Upper lobe of left lung (tissue), 4 donors: ENCODE measurements at regions not wholly inside any gene's neighbourhood (a gene's known extent, or its start where the extent isn't known, plus 50 kb on each side); places are given as distances from the start of the nearest gene placed in this dataset.

Experiments
- CTCF ChIP-seq, 6 experiments: fragments of 450-650 bp in 4 of 6; fragments of 200-600 bp in 2 of 6; sonication (generic) in 2 of 6; IDR thresholded peaks; one replicate each; pipeline ENCODE4 v1.5.1; 2016 to 2019; ENCODE audit warnings: antibody characterized with exemption in 6 of 6
- EP300 ChIP-seq, 4 donors: sonication (generic); formaldehyde crosslinking; IDR thresholded peaks; one replicate each; pipeline ENCODE4 v1.5.1; 2017; ENCODE audit warnings: antibody characterized with exemption in 4 of 4, control low read depth in 2 of 4
- POLR2A ChIP-seq, 4 donors: fragments of 450-650 bp; IDR thresholded peaks; one replicate each; pipeline ENCODE4 v1.5.1; 2016 to 2017; ENCODE audit warnings: antibody characterized with exemption in 4 of 4, mild to moderate bottlenecking in 2 of 4
- POLR2AphosphoS5 ChIP-seq, 2 donors: sonication (generic); formaldehyde crosslinking; IDR thresholded peaks; one replicate each; pipeline ENCODE4 v1.5.1; 2017; ENCODE audit warnings: antibody characterized with exemption in 2 of 2

- TF ChIP-seq CTCF (IDR thresholded peaks at IDR 0.05): no peak
- TF ChIP-seq POLR2A (IDR thresholded peaks at IDR 0.05): no peak
- TF ChIP-seq POLR2AphosphoS5 (IDR thresholded peaks at IDR 0.05): no peak
- TF ChIP-seq EP300 (IDR thresholded peaks at IDR 0.05): no peak
Measured at GRCh38 chr12:107331471-107331870, 238.1 kb upstream of the CRY1 start.
